GM21528 (cell line): ENCODE measurements at regions not wholly inside any gene's neighbourhood (a gene's known extent, or its start where the extent isn't known, plus 50 kb on each side); places are given as distances from the start of the nearest gene placed in this dataset.
A peak's percentile ranks its signal among the peaks of the same experiment; 100 is the strongest.
"Not testable (repeated sequence)": the region's sequence is repeated elsewhere in the genome, so short reads cannot be mapped to it uniquely, and the experiment has no call there.

Experiments
- ATAC-seq: cut with Tn5 transposase; IDR thresholded peaks from one replicate; pipeline ENCODE4 v1.9.1; 2021; ENCODE audit warnings: mild to moderate bottlenecking, moderate library complexity; ENCODE audit not compliant: unreplicated experiment, low FRiP score

DNA sequence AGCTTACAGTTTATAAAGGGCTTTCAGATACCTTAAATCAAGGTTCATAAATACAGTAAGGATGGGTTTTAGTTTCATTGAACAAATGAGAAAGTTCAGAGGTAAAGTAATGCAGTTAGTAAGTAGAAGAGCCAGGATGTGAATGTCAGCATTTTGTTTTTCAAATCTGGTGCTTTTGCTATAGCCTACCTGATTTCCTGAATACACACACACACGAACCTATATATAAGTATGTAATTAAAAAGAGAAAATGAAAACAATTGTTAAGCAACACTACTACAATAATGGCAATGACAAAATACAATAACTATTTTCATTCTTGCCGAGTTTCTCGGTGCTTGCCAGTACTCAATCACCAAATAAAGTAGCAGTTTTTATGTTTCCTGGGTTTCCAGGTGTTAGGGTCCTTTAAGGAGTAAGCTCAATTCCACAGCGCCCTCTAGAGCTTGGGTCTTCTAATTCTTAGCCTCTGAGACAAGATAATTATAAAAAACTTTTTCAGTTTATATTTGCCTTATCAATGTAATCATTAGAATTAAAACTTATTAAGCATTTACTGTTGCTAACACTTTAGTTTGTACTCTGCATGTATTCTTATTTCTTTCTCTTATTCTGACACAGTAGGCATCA, 512.9 kb upstream of the ACVR2A start:
- ATAC-seq, result peak; percentile 76

DNA sequence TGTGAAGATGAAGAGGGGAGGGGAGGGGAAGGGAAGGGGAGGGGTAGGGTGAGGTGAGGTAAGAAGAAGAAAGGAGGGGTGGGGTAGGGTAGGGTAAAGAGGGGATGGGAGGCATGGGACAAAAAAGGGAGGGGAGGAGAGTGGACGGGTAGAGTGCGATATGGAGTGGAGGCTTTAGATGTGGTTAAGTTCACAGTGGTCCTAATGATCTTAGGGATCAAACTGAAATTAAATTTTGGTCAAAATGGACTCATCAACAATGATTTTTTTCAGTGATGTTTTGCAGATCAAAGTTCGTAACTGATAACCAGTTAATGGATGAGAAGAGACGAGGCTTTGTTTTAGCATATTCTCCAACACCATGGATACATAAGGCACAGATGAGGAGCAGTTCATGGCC, 513.9 kb upstream of the ACVR2A start:
- no peak for ATAC-seq

DNA sequence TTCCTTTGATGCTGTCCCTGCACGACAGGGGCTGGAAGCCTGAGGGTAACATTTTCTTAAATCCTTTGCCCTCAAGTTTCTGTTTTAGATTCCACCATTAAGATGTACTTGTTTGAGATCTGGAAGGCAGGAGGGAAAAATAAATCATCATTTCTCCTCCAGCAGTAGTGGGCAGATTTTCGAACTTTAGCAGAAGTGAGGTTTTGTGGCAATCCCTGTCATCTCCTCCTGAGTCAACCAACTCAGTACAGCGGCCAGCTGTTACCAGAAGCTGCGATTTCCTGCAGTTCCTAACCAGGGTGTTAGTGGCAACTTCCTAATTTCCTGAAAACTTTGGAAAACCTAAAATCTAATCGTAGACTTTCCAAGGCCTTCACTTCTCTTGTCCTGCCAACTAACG, 517.2 kb upstream of the ACVR2A start:
- ATAC-seq, result peak; percentile 50

DNA sequence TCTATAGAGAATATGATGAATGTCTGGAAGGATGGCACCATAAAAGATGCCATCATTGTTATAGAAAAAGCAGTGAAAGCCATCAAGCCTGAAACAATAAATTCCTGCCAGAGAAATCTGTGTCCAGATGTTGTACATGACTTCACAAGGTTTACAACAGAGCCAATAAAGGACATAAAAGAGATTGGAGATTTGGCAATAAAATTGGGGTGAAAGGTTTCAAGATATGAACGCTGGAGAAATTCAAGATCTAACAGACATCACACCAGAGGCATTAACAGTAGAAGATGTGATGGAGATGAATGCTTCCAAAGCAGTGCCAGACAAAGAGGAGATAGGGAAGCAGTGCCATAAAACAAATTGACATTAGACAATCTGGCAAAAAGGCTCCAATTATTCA, 518.8 kb upstream of the ACVR2A start:
- ATAC-seq, result no peak

DNA sequence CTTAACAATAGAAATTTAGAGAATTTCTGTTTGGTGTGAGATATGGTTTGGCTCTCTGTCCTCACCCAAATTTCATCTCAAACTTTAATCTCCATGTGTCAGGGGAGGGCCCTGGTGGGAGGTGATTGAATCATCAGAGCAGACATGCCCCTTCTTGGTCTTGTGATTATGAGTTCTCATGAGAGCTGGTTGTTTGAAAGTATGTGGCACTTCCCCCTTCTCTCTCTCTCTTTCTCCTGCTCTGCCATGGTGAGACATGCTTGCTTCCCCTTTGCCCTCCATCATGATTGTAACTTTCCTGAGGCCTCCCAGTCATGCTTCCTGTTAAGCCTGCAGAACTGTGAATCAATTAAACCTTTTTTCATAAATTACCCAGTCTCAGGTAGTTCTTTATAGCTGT, 524.7 kb upstream of the ACVR2A start:
- no peak for ATAC-seq

DNA sequence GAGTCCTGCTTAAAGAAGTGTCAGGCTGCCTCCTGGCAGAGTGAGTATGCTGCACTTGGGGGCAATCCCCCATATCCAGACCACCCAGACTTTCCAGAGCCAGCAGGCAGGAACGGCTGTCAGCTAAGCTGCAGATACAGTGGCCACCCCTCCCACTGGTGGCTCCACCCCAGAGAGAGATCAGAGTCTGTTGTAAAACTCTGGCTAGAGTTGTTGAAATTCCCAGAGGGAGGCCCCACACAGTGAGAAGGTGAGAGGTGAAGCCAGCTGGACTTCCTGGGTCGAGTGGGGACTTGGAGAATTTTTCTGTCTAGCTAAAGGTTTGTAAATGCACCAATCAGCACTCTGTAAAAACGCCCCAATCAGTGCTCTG, 533.8 kb upstream of the ACVR2A start:
- no peak for ATAC-seq

DNA sequence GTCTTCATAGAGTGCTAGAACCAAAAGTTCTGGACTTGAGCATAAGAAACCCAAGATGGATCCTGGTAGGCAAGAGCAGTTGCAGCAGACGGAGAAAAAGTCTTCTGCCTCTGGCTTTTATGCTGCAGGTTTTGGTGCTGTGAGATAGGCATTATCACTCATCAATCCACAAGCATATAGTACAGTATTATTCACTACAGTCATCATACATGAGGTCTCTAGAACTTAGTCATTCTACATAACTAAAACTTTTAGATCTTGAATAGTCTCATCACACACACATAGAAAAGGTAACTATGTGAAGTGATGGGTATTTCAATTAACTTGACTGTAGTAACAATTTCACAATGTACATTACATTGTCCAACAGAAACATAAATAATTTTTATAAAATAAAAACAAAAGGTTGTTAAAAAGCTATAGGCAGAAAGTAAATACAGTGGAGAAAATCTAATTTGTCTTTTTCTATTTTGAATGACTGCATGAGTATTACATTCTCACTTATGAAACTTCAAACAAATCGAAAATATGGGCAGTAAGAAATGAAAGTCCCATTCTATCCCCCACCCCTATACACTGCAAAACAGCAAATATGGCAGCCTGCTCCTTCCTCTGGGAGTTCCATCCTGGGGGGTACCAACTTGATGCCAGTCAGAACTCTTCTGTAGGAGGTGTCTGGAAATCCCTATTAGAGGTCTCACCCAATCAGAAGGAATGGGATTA, 534.3 kb upstream of the ACVR2A start:
- no peak for ATAC-seq

DNA sequence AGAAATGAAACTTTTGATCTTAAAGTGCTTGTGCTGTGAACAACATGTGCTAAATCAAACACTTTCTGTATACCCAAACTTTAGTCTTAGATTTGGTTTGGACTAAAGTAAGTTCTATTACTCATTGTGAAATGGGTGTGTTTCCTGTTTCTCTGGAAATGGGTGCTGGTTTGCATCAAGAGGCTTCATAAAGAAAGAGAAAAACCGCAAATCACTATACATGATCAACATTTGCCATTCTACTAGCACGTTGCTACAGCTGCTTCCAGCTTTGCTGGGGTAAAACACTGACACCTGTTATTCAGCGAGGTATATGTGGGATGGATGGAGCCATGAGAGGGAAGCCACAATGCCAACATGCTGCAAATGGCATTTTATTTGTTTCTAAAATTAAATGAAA, 547.0 kb upstream of the ACVR2A start:
- ATAC-seq, result peak; percentile 97

DNA sequence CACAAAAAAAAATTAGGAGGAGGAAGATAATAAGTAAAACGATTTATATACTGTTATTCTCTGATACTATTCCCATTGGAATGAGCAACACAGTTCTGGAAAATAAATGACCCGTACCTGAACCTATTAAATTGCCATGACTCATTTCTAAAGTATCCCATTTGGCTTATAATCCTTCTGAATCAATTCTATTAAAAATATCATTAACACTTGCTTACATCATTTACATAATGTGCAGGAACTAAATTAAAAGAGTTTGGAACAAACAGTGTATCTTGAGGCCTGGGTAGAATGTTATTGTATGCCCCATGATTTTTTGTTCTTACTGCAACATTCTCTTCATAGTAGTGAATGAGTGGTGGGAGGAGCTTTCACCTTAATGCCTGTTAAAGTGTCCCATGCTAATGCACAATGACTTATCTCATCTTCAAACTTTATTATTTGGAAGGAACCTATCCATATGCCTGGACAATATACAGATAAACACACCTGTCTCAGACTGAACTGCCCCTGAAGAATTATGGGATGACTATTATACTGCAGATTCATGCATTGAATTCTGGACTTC, 549.9 kb upstream of the ACVR2A start:
- no peak for ATAC-seq

DNA sequence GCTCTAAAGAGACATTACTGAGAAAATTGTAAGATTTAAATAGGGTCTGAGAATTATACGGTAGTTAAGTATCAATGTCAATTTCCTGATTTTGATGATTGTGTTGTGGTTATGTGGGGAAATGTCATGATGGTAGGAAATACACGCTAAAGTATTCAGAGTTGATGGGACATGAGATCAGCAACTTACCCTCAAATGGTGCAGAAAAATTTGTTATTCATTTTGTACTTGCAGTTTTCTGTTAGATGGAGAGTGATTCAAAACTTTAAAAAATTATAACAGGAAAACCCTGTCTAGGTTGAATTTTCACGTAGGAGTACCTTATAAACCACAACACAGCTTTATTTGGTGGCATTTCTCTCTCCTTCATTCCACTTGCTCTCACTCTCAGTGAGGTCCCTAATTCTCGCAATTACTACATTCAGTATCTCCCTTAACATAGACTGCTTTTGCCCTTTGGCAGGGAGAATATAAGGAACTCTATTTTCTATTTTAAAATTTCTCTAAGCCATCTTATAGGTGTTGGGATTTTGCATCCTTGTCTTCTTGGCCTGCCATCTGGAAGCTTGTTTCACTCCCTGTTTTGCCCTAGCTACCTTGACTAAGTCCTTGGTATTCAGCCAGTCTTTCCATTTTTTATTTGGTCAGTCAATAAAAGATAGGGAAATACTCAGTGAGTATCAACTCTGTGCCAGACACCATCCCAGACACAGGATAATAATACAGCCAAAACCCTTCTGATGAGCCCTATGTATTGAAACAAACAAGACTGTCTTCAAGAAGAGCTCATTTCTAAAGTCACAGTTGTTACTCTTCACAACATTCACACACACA, 550.6 kb upstream of the ACVR2A start:
- no peak for ATAC-seq

DNA sequence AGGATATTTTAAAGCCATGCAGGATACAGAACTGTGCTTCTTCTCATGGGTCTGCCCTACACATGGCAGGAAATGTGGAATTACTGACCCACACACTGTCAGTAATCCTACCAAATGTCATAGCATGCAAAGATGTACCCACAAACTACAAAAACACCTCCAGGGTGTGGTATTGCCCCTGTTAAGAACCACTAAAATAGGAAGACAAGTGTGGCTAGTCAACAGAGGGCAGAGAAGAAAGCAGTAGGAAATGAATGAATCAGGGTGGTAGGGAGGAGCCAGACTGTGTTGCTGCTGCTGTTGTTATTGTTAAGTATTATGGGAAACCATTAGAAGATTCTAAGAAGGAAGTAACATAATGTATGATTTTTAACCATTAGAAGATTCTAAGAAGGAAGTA, 556.7 kb upstream of the ACVR2A start:
- ATAC-seq, result no peak

DNA sequence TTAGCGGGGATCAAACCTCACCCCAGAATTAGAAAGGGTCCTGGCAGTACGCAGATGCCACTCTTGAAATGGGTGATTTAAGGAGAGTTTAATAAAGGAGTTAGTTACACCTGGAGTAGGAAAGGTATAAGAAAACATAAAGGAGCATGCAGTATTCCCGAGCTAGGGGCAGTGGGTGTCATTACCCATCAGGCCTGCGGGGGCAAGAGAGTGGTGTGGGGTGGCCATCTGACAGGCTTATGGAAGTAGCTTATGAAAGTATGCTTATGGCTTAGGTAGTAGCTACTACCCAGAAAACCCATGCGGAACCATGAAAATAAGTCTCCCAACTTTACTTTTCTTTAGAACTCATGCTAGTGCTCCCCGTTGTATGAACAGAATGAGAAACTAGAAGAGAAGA, 568.9 kb upstream of the ACVR2A start:
- ATAC-seq, result no peak

DNA sequence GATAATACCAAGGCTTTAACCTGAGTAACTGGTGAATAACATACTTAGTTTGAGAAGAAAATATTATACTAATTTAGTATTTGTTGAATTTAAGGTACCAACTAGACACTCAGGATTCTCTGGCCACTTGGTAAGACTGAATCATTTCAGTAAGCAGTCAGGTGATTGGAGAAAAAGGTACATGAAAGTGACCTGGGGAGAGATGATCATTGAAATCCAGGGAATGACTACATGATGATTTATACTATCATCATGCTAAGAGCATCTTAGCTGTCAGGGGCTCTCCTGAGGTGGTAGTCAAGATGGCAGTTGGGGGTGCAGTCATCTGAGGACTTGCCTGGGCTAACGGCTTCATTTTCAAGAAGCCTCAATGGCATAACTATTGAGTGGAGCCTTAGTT, 571.2 kb upstream of the ACVR2A start:
- no peak for ATAC-seq

DNA sequence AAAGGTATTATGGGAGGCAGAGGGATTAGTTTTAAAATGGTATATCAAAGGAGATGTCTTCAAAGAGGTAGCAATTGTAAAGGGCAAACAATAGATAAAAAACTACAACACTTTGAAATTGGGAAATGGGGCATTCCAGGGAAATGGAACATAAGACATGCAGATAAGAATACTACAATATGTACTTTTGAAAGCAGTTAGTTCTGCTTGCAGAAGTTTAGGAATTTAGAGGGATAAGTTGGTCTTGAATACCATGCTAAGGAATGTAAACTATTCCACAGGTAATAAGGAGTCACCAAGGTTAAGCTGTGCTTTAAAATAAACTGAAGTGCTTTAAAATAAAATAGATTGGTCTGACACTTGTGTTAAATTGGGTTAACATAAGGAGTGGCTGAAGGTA, 571.7 kb upstream of the ACVR2A start:
- ATAC-seq, result no peak

DNA sequence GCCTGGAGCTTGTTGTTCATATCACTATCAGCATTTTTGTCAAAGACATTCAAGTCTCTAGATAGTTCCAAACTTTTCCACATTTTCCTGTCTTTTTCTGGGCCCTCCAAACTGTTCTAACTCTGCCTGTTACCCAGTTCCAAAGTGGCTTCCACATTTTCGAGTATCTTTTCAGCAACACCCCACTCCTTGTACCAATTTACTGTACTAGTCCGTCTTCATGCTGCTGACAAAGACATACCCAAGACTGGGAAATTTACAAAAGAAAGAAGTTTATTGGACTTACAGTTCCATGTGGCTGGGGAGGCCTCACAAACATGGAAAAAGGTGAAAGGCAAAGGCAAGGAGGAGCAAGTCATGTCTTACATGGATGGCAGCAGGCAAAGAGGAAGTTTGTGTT, 575.2 kb upstream of the ACVR2A start:
- ATAC-seq, result not testable (repeated sequence)

DNA sequence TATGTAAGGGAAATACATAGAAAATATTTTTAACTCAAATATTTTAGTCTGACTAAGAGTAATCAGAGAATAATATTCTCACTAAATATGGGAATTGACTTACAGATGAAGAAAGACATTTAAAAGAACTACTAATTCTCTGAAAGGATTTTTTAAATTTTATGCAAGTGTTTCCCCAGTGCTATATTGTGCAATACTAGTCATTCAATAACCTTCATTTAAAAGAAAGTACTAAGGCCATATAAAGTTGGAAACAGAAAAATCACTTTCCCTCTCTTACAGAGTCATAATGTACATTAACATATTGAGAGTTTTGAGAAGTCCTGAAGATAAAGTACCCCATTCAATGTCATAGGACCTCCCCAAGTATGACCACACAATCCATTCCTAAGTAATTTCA, 584.6 kb upstream of the ACVR2A start:
- no peak for ATAC-seq

DNA sequence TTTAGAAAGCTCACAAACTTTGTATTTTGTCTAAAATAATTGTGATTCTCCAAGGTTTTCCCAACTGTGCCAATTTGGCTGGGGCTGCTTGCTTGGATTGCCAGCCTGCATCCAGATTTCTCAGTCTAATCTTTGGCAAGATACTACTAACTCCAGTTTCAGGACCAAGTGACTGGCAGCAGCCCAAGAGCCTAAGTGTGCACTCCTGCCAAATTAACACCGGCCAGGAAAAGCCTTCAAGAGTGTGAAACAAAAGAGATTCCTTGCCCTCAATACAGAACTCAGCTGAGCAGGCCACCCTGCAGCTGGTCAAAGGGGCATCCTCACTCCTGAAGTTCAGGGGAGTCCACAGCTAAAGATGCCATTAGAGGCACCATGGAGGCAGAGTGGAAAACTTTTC, 589.0 kb upstream of the ACVR2A start:
- ATAC-seq, result no peak

DNA sequence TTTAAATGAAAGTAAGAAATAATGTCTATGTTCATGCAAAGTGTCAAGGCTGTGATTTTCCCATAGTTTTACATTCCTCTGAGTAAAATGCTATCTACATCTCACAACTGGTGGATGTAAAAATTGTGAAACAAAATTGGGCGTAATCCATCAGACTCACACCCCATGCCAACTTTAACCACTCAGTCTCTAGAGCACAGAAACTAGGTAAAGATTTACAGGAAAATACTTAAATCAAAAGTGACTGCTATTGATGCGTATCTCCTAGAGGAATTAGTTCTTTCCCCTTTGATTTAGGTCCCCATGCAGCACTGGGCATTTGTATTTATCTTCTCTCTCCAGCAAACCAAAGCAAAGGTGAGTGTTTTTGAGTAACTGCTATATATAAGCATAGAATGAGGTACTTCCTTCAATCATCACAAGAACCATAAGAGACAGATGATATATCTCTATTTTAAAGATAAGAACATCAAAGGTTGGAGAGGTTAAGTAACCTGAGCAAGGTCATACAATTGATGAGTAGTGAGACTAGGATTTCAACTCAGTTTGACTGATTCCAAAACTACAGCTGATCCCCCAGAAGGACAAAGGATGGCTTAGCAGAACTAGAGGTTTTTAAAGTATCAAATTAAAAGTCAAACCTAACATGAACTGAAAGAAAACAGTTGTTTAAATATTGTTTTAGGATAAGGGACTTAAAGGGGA, 594.0 kb upstream of the ACVR2A start:
- ATAC-seq, result peak; percentile 72

DNA sequence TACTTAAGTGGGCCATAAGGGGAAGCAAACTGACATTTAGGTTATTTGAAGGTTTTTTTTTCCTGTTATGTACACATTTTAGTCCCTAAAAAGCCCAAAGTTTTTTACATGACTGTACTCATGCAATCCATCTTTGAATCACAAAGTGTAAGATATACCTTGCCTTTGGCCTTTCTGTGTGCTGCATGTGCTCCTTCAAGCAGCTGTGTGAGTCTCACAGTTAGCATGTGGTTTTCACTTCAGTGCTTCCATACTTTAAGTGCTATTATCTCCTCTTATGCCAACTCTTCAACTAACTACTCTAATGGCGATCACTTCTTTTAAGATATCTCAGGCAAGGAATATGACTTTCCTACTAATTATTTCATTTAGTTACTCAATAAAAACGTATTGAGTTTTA, 597.1 kb upstream of the ACVR2A start:
- no peak for ATAC-seq

DNA sequence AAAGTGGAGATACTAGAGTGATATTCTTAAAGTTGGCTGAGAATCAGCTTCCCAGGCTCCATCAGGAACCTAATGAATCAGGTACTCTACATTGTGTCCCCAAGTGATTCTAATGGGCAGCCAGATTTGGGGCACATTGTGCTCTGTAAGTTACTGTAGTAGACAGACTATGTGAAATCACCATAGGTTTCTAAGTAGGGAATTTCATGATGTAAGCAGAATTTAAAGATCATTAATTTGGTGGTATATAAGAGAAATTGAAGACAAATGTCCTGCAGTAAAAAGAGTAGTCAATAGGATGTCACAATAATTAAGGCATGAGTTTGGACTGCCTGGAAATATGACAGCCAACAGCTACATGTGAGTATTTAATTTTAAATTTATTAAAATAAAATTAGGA, 602.4 kb upstream of the ACVR2A start:
- ATAC-seq, result no peak

DNA sequence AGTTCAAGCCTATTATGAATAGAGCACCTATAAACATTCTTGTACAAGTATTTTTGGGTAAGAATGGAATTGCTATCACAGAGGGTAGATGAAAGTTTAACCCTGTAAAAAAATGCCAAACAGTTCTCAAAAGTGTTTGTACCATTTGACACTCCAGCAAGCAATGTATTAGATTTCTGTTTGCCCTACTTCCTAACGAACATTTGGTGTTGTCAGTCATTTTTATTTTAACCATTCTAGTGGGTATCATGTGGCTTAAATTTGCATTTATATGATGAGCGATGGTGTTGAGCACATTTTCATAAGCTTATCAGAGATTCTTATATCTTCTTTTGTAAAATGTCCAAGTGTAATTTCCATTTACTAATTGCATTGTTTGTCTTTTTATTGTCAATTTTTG, 608.2 kb upstream of the ACVR2A start:
- no peak for ATAC-seq
